H1 (cell line): ENCODE measurements at regions not wholly inside any gene's neighbourhood (a gene's known extent, or its start where the extent isn't known, plus 50 kb on each side); places are given as distances from the start of the nearest gene placed in this dataset.

Source experiments
- CTCF ChIA-PET: fragments of 300-600 bp; sonication (Branson Sonifier 250); formaldehyde crosslinking; loops from one replicate; lab custom pipeline; 2021; ENCODE audit not compliant: partially characterized antibody; lab: Charles Lee
- POLR2A ChIA-PET: fragments of 300-600 bp; sonication (Branson Sonifier 250); formaldehyde crosslinking; loops from one replicate; lab custom pipeline; 2021; ENCODE audit warnings: inconsistent platforms; ENCODE audit not compliant: partially characterized antibody; lab: Charles Lee
- DNase-seq, 2 experiments: peaks; one replicate each; pipeline versions ENCODE4 v3.0.0 to v3.0.0-alpha.2; 2010 to 2022; ENCODE audit warnings: low spot score in 2 of 2, low read depth in 1 of 2, mixed read lengths in 1 of 2
- FAIRE-seq: peaks from 2 replicates; lab custom pipeline; 2011; peaks lifted over from hg19 to GRCh38; lab: Jason Lieb, UNC
- H2AFZ ChIP-seq: 2 replicates; pipeline ENCODE4 v1.8.1; 2012; ENCODE audit warnings: low read length, inconsistent platforms
- H2AK5ac ChIP-seq: 2 replicates; pipeline ENCODE4 v1.6.1; 2013; ENCODE audit warnings: low read depth, low read length
- H2BK120ac ChIP-seq: replicated peaks from 2 replicates; pipeline ENCODE3; 2013; ENCODE audit warnings: low read depth, low read length, inconsistent platforms
- H2BK12ac ChIP-seq: 2 replicates; pipeline ENCODE4 v1.6.1; 2013; ENCODE audit warnings: low read depth, low read length
- H2BK15ac ChIP-seq: 2 replicates; pipeline ENCODE4 v1.6.1; 2013; ENCODE audit warnings: low read length
- H2BK20ac ChIP-seq: 2 replicates; pipeline ENCODE4 v1.6.1; 2013; ENCODE audit warnings: low read length
- H2BK5ac ChIP-seq: 2 replicates; pipeline ENCODE4 v1.6.1; 2013; ENCODE audit warnings: low read depth, low read length
- H3K14ac ChIP-seq: 2 replicates; pipeline ENCODE4 v1.6.1; 2013; ENCODE audit warnings: inconsistent platforms; ENCODE audit not compliant: insufficient read length
- H3K18ac ChIP-seq: 2 replicates; pipeline ENCODE4 v1.6.1; 2013; ENCODE audit warnings: low read length; ENCODE audit errors: extremely low read depth
- H3K23ac ChIP-seq: 2 replicates; pipeline ENCODE4 v1.6.1; 2013; ENCODE audit warnings: inconsistent platforms; ENCODE audit not compliant: insufficient read length
- H3K23me2 ChIP-seq: 2 replicates; pipeline ENCODE4 v1.6.1; 2013; ENCODE audit warnings: low read depth, low read length
- H3K27ac ChIP-seq: 2 replicates; pipeline ENCODE4 v1.6.1; 2011; ENCODE audit warnings: low read depth, low read length, inconsistent platforms
- H3K27me3 ChIP-seq, 4 experiments: replicated peaks in 1 of 4; 1 replicate in 1 of 4; 2 replicates in 3 of 4; pipeline versions ENCODE4 v1.6.1 to v1.8.1; 2011 to 2013; ENCODE audit warnings: low read length in 3 of 4, mild to moderate bottlenecking in 3 of 4, inconsistent platforms in 2 of 4, mixed read lengths in 2 of 4, moderate library complexity in 1 of 4; ENCODE audit not compliant: control insufficient read depth in 3 of 4, insufficient read depth in 3 of 4; ENCODE audit errors: extremely low read depth in 1 of 4
- H3K36me3 ChIP-seq, 4 experiments: 2 replicates each; pipeline versions ENCODE4 v1.6.1 to v1.8.1; 2011 to 2013; ENCODE audit warnings: mild to moderate bottlenecking in 4 of 4, low read length in 3 of 4, moderate library complexity in 2 of 4, control low read depth in 1 of 4, inconsistent platforms in 1 of 4; ENCODE audit not compliant: insufficient read depth in 4 of 4, control insufficient read depth in 2 of 4
- H3K4ac ChIP-seq: replicated peaks from 2 replicates; pipeline ENCODE3; 2013; ENCODE audit warnings: low read length, low read depth, mixed read lengths, inconsistent platforms; ENCODE audit not compliant: insufficient read length
- H3K4me1 ChIP-seq, 4 experiments: replicated peaks in 1 of 4; 1 replicate in 1 of 4; 2 replicates in 3 of 4; pipeline versions ENCODE4 v1.6.1 to v1.8.1; 2011 to 2013; ENCODE audit warnings: low read length in 3 of 4, inconsistent platforms in 2 of 4, mixed read lengths in 1 of 4; ENCODE audit not compliant: insufficient read depth in 4 of 4, control insufficient read depth in 3 of 4
- H3K4me2 ChIP-seq, 2 experiments: 2 replicates each; pipeline versions ENCODE4 v1.6.1 to v1.8.1; 2011 to 2013; ENCODE audit warnings: low read depth in 2 of 2, low read length in 2 of 2, control low read depth in 1 of 2, inconsistent platforms in 1 of 2, mild to moderate bottlenecking in 1 of 2; ENCODE audit not compliant: insufficient read depth in 1 of 2
- H3K4me3 ChIP-seq, 4 experiments: fragments of 200-600, 300-600 bp in 1 of 4; sonication (generic), shearing (Covaris generic), sonication (Bioruptor Twin) in 1 of 4; 2 replicates each; pipeline versions ENCODE4 v1.5.1 to v1.8.1; 2011 to 2016; ENCODE audit warnings: low read length in 4 of 4, low read depth in 3 of 4, control low read depth in 2 of 4, inconsistent platforms in 2 of 4, mild to moderate bottlenecking in 2 of 4, mixed read lengths in 1 of 4, moderate library complexity in 1 of 4; ENCODE audit not compliant: insufficient read depth in 2 of 4; ENCODE audit errors: extremely low read depth in 1 of 4
- H3K56ac ChIP-seq: replicated peaks from 2 replicates; pipeline ENCODE3; 2013; ENCODE audit warnings: low read depth, mild to moderate bottlenecking, mixed read lengths, low read length, inconsistent platforms; ENCODE audit not compliant: insufficient read length
- H3K79me1 ChIP-seq: 2 replicates; pipeline ENCODE4 v1.6.1; 2013; ENCODE audit warnings: low read depth, low read length, control low read depth
- H3K79me2 ChIP-seq, 2 experiments: 2 replicates each; pipeline versions ENCODE4 v1.6.1 to v1.8.1; 2012 to 2013; ENCODE audit warnings: low read length in 2 of 2, mild to moderate bottlenecking in 2 of 2, inconsistent platforms in 1 of 2; ENCODE audit not compliant: insufficient read depth in 2 of 2, control insufficient read depth in 1 of 2
- H3K9ac ChIP-seq, 4 experiments: replicated peaks in 1 of 4; 1 replicate in 1 of 4; 2 replicates in 3 of 4; pipeline versions ENCODE4 v1.6.1 to v1.8.1; 2011 to 2013; ENCODE audit warnings: low read depth in 3 of 4, low read length in 3 of 4, control low read depth in 2 of 4, mild to moderate bottlenecking in 2 of 4, moderate library complexity in 2 of 4, inconsistent platforms in 1 of 4; ENCODE audit errors: extremely low read depth in 1 of 4
- H3K9me3 ChIP-seq, 2 experiments: 2 replicates each; pipeline versions ENCODE4 v1.6.1 to v1.8.1; 2012 to 2013; ENCODE audit warnings: mild to moderate bottlenecking in 2 of 2, moderate library complexity in 2 of 2, control low read depth in 1 of 2, inconsistent platforms in 1 of 2, low read depth in 1 of 2, low read length in 1 of 2, mixed read lengths in 1 of 2; ENCODE audit not compliant: insufficient read depth in 2 of 2
- H4K20me1 ChIP-seq, 2 experiments: replicated peaks in 1 of 2; 2 replicates each; pipeline versions ENCODE3 to v1.8.1; 2011 to 2013; ENCODE audit warnings: inconsistent platforms in 2 of 2, low read length in 2 of 2, mild to moderate bottlenecking in 1 of 2; ENCODE audit not compliant: insufficient read depth in 2 of 2, control insufficient read depth in 1 of 2
- H4K5ac ChIP-seq: 2 replicates; pipeline ENCODE4 v1.6.1; 2013; ENCODE audit warnings: low read length, low read depth, mixed read lengths, inconsistent platforms; ENCODE audit not compliant: insufficient read length
- H4K8ac ChIP-seq: 2 replicates; pipeline ENCODE4 v1.8.0; 2013; ENCODE audit warnings: mild to moderate bottlenecking, moderate library complexity, low read length, inconsistent platforms; ENCODE audit not compliant: insufficient read depth; ENCODE audit errors: extremely low read depth
- H4K91ac ChIP-seq: replicated peaks from 2 replicates; pipeline ENCODE3; 2013; ENCODE audit warnings: low read length, mixed read lengths, inconsistent platforms; ENCODE audit not compliant: insufficient read length
- BRCA1 ChIP-seq: IDR thresholded peaks from 2 replicates; pipeline ENCODE4 v1.6.1; 2012; ENCODE audit warnings: low read depth, low read length, improper control_type of control experiment
- CBX5 ChIP-seq: fragments of 300-800, 300-1000 bp; sonication (generic); IDR thresholded peaks from 2 replicates; pipeline ENCODE4 v1.7.1; 2016; ENCODE audit warnings: antibody characterized with exemption, low read length, low read depth
- EGR1 ChIP-seq: IDR thresholded peaks from 2 replicates; pipeline ENCODE4 v1.6.1; 2011; ENCODE audit warnings: low read depth, low read length, borderline replicate concordance
- EP300 ChIP-seq, 2 experiments: IDR thresholded peaks; 1 replicate in 1 of 2; 2 replicates in 1 of 2; pipeline ENCODE4 v1.6.1; 2011 to 2012; ENCODE audit warnings: low read depth in 2 of 2, low read length in 2 of 2, mild to moderate bottlenecking in 2 of 2, borderline replicate concordance in 1 of 2, inconsistent platforms in 1 of 2, moderate library complexity in 1 of 2
- GABPA ChIP-seq: IDR thresholded peaks from 2 replicates; pipeline ENCODE4 v1.6.1; 2011; ENCODE audit warnings: mild to moderate bottlenecking, low read length, moderate library complexity, borderline replicate concordance; ENCODE audit not compliant: insufficient read depth
- KDM5A ChIP-seq: fragments of 200-600 bp; IDR thresholded peaks from 2 replicates; pipeline ENCODE4 v1.7.1; 2012; ENCODE audit warnings: mild to moderate bottlenecking, low read length, inconsistent platforms, mixed read lengths
- SIN3A ChIP-seq, 2 experiments: IDR thresholded peaks in 1 of 2; conservative IDR thresholded peaks in 1 of 2; 2 replicates each; pipeline ENCODE4 v1.6.1; 2011 to 2012; ENCODE audit warnings: low read length in 2 of 2, improper control_type of control experiment in 1 of 2, low read depth in 1 of 2, mild to moderate bottlenecking in 1 of 2
- SP1 ChIP-seq: IDR thresholded peaks from 2 replicates; pipeline ENCODE4 v1.6.1; 2011; ENCODE audit warnings: low read depth, low read length
- SP4 ChIP-seq: IDR thresholded peaks from 2 replicates; pipeline ENCODE4 v1.6.1; 2012; ENCODE audit warnings: low read length, inconsistent platforms
- TBP ChIP-seq: IDR thresholded peaks from 2 replicates; pipeline ENCODE4 v1.6.1; 2011; ENCODE audit warnings: low read depth, low read length, improper control_type of control experiment
- TCF12 ChIP-seq: IDR thresholded peaks from 2 replicates; pipeline ENCODE4 v1.6.1; 2011; ENCODE audit warnings: low read depth, mild to moderate bottlenecking, low read length
- WGBS, 2 experiments: shearing (Covaris generic) in 1 of 2; methylation state at CpG; one replicate each; pipeline versions ENCODE4 v1.1.6 to v1.1.7; 2013 to 2015; ENCODE audit warnings: low lambda C conversion rate in 2 of 2, mixed read lengths in 2 of 2, inconsistent platforms in 1 of 2, low coverage in 1 of 2, missing lambda C conversion rate in 1 of 2; ENCODE audit not compliant: insufficient replicate concordance in 2 of 2, insufficient coverage in 1 of 2, insufficient read length in 1 of 2; ENCODE audit errors: extremely low coverage in 1 of 2, missing lambda C conversion rate in 1 of 2; 5-methylcytosine and 5-hydroxymethylcytosine counted together
- TF ChIP-seq, protein P1 (sequence below): IDR thresholded peaks from 2 replicates; pipeline ENCODE4 v1.6.1; 2012; ENCODE audit warnings: inconsistent platforms
- TF ChIP-seq, protein P2 (sequence below): IDR thresholded peaks from 2 replicates; pipeline ENCODE4 v1.6.1; 2012; ENCODE audit warnings: inconsistent platforms

DNA sequence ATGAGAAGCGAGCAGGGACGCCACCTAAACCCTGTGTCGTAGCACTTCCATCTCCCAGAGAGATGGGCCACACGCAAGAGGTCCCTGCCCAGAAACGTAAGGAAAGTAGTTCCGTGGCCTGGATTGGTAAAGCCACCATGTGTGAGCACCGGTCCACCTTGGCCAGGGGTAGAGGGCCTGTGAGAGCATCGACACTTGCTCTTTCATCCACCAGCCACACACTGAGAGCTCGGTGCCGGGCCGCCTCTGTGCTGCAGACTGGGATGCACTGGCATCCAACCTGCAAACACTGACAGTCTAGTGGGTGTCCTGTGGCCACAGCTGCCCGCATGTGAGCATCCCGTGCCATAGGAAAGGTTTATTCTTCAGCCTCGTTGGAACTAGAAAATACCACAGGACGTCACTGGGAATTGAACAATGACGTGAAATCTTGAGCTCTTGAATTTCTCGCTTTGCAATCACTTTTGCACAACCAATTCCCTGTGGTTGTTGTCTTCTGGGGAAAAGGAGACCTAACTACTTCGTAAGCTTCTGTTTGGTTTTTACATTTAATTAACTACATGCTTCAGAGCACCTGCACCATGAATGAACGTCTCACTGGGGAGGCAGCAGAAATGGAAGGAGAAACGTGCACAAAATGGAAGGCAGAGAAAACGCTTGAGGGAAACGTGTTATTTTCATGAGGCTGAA, 212.0 kb upstream of the RAB6C start:
- Histone ChIP-seq H2BK5ac (no peak overlapping the region), H3K23ac (no peak overlapping the region), H2BK12ac (no peak overlapping the region), H4K8ac (no peak overlapping the region), H2AFZ (no peak overlapping the region), H3K4me3 (no peak overlapping the region; a peak in 1 of 8 replicates), H3K27me3 (no peaks in the 10 kb centered on the region), H2AK5ac (no peak overlapping the region), H3K79me2 (no peaks in the 10 kb centered on the region), H3K9me3 (no peaks in the 10 kb centered on the region), H3K36me3 (no peaks in the 10 kb centered on the region), H4K20me1 (no peaks in the 10 kb centered on the region), H3K4me2 (no peak overlapping the region), H4K91ac (no peak overlapping the region), H2BK20ac (no peak overlapping the region), H3K9ac (no peak overlapping the region), H3K56ac (no peak overlapping the region), H3K18ac (no peak overlapping the region), H3K23me2 (no peaks in the 10 kb centered on the region), H3K27ac (no peak overlapping the region), H3K4me1 (peaks cover 0 to 6% (median 0%) of the 10 kb centered on the region in 4 experiments; a peak in 2 of 7 replicates), H2BK15ac (no peak overlapping the region), H2BK120ac (no peak overlapping the region), H3K14ac (no peak overlapping the region), H3K4ac (no peak overlapping the region), H4K5ac (no peak overlapping the region), H3K79me1 (no peaks in the 10 kb centered on the region)
- ChIA-PET CTCF (interaction anchor here (1.4 to 4.8 kb wide), 4 partner anchors 9 to 21 kb away, joined by 4 to 18 read pairs (median 10); no protein-coding TSS in a partner anchor), POLR2A (interaction anchor here (1.0 to 1.3 kb wide), 2 partner anchors 14 to 15 kb away, joined by 3 to 4 read pairs; no protein-coding TSS in a partner anchor)
- FAIRE-seq, result no peak
- DNase-seq, result no peak
- 92% methylated on average over 21 of the region's 22 CpGs; no CpG with 5 or more reads in 1 of the 2 experiments for WGBS, 2 experiments
- no peak for TF ChIP-seq SIN3A (conservative IDR thresholded peaks at IDR 0.05 in 1 of 2, IDR thresholded peaks at IDR 0.05 in 1 of 2; ENCODE audit: low read depth in 1 of 2, low read length in 2 of 2)
- no peak for TF ChIP-seq EP300 (IDR thresholded peaks at IDR 0.05; ENCODE audit: borderline replicate concordance in 1 of 2, low read depth in 2 of 2, low read length in 2 of 2)
- no peak for TF ChIP-seq GABPA
- TF ChIP-seq, protein P1, sequence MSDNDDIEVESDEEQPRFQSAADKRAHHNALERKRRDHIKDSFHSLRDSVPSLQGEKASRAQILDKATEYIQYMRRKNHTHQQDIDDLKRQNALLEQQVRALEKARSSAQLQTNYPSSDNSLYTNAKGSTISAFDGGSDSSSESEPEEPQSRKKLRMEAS, result no peak
- TF ChIP-seq, protein P2, sequence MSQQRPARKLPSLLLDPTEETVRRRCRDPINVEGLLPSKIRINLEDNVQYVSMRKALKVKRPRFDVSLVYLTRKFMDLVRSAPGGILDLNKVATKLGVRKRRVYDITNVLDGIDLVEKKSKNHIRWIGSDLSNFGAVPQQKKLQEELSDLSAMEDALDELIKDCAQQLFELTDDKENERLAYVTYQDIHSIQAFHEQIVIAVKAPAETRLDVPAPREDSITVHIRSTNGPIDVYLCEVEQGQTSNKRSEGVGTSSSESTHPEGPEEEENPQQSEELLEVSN, result no peak
- no peak for TF ChIP-seq SP1
- no peak for TF ChIP-seq TBP
- no peak for TF ChIP-seq KDM5A
- TF ChIP-seq EGR1, result no peak
- no peak for TF ChIP-seq TCF12
- no peak for TF ChIP-seq BRCA1
- no peak for TF ChIP-seq CBX5
- no peak for TF ChIP-seq SP4
